ENCODE measurements at regions not wholly inside any gene's neighbourhood (a gene's known extent, or its start where the extent isn't known, plus 50 kb on each side); places are given as distances from the start of the nearest gene placed in this dataset.

- no peak for TF ChIP-seq REST (IDR thresholded peaks at IDR 0.05; ENCODE audit: insufficient read depth in 1 of 2, low read depth in 2 of 2, low read length in 2 of 2)
- TF ChIP-seq TAF1 (IDR thresholded peaks at IDR 0.05; ENCODE audit: borderline replicate concordance, insufficient read depth, low read length): no peak
- no peak for TF ChIP-seq FOXP2 (optimal IDR thresholded peaks at IDR 0.05; ENCODE audit: borderline replicate concordance, extremely low read depth, extremely low read length, insufficient read depth)
- no peak for TF ChIP-seq SIN3A (IDR thresholded peaks at IDR 0.05; ENCODE audit: borderline replicate concordance, insufficient read depth, low read length)
- TF ChIP-seq POLR2AphosphoS5 (IDR thresholded peaks at IDR 0.05; ENCODE audit: low read depth, low read length): no peak
Measured at GRCh38 chr18:34548120-34548972, 161.8 kb upstream of the DTNA start.

GRCh38 chr18:34548973-34549294 lies 161.2 kb upstream of the DTNA start:
- TF ChIP-seq TAF1 (IDR thresholded peaks at IDR 0.05; ENCODE audit: borderline replicate concordance, insufficient read depth, low read length) (no peak), POLR2AphosphoS5 (IDR thresholded peaks at IDR 0.05; ENCODE audit: low read depth, low read length) (no peak), SIN3A (IDR thresholded peaks at IDR 0.05; ENCODE audit: borderline replicate concordance, insufficient read depth, low read length) (no peak), REST (IDR thresholded peaks at IDR 0.05; ENCODE audit: insufficient read depth in 1 of 2, low read depth in 2 of 2, low read length in 2 of 2) (no peak), FOXP2 (optimal IDR thresholded peaks at IDR 0.05; ENCODE audit: borderline replicate concordance, extremely low read depth, extremely low read length, insufficient read depth) (no peak)

GRCh38 chr18:34549367-34549766 lies 160.7 kb upstream of the DTNA start:
- no peak for TF ChIP-seq REST (IDR thresholded peaks at IDR 0.05; ENCODE audit: insufficient read depth in 1 of 2, low read depth in 2 of 2, low read length in 2 of 2)
- no peak for TF ChIP-seq FOXP2 (optimal IDR thresholded peaks at IDR 0.05; ENCODE audit: borderline replicate concordance, extremely low read depth, extremely low read length, insufficient read depth)
- TF ChIP-seq TAF1 (IDR thresholded peaks at IDR 0.05; ENCODE audit: borderline replicate concordance, insufficient read depth, low read length): no peak
- no peak for TF ChIP-seq SIN3A (IDR thresholded peaks at IDR 0.05; ENCODE audit: borderline replicate concordance, insufficient read depth, low read length)
- no peak for TF ChIP-seq POLR2AphosphoS5 (IDR thresholded peaks at IDR 0.05; ENCODE audit: low read depth, low read length)

- no peak for TF ChIP-seq TAF1 (IDR thresholded peaks at IDR 0.05; ENCODE audit: borderline replicate concordance, insufficient read depth, low read length)
Measured at GRCh38 chr18:34550156-34550555, 159.9 kb upstream of the DTNA start.

GRCh38 chr18:34550902-34551301 lies 159.2 kb upstream of the DTNA start:
- TF ChIP-seq SIN3A (IDR thresholded peaks at IDR 0.05; ENCODE audit: borderline replicate concordance, insufficient read depth, low read length) (no peak), FOXP2 (optimal IDR thresholded peaks at IDR 0.05; ENCODE audit: borderline replicate concordance, extremely low read depth, extremely low read length, insufficient read depth) (no peak), POLR2AphosphoS5 (IDR thresholded peaks at IDR 0.05; ENCODE audit: low read depth, low read length) (no peak), TAF1 (IDR thresholded peaks at IDR 0.05; ENCODE audit: borderline replicate concordance, insufficient read depth, low read length) (no peak), REST (IDR thresholded peaks at IDR 0.05; ENCODE audit: insufficient read depth in 1 of 2, low read depth in 2 of 2, low read length in 2 of 2) (no peak)

Measured in PFSK-1 (cell line).